ENCODE measurements at regions not wholly inside any gene's neighbourhood (a gene's known extent, or its start where the extent isn't known, plus 50 kb on each side); places are given as distances from the start of the nearest gene placed in this dataset.
A peak's percentile ranks its signal among the peaks of the same experiment; 100 is the strongest.
"Not testable (repeated sequence)": the region's sequence is repeated elsewhere in the genome, so short reads cannot be mapped to it uniquely, and the experiment has no call there.

- intact Hi-C loops (cut with DNase I), result no loop called here
- H3K27me3 ChIP-seq (ENCODE audit: control insufficient read depth, insufficient read depth), result no peaks in the 10 kb centered on the region
- H3K4me1 ChIP-seq (ENCODE audit: control insufficient read depth, insufficient read depth, low read length), result no peaks in the 10 kb centered on the region
- H3K4me3 ChIP-seq (ENCODE audit: low read length), result no peak overlapping the region
- no peak overlapping the region for H3K27ac ChIP-seq (ENCODE audit: low read length)
- DNase-seq, result no peak
- no peak for ATAC-seq
- WGBS, result 89% methylated on average over 4 of the region's 4 CpGs
- no peaks in the 10 kb centered on the region for H3K9me3 ChIP-seq (ENCODE audit: control insufficient read depth, low read length)
Measured at GRCh38 chr2:106277426-106277825, 83.3 kb upstream of the UXS1 start.

DNA sequence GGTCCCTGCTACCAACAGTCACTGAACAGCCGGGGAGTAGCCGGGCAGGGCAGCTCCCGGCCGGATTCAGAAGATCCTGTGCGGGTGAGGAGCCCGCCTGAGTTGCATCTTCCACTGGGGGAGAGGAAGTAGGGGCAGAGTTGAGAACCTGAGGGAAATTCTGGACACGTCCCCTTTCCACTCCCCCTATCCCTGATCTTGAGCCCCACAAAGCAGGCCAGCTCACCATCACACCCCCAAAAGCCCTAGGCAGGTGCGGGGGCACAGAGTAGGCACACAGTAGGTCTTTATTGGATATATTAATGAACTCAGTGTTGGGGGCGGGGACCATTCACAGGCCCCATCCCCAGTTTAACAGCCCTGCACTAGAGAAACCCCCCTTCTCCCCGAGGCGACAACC lies 81.9 kb upstream of the UXS1 start:
- Histone ChIP-seq H3K27me3 (ENCODE audit: control insufficient read depth, insufficient read depth) (no peaks in the 10 kb centered on the region), H3K4me3 (ENCODE audit: low read length) (no peak overlapping the region), H3K9me3 (ENCODE audit: control insufficient read depth, low read length) (no peaks in the 10 kb centered on the region), H3K27ac (ENCODE audit: low read length) (no peak overlapping the region), H3K4me1 (ENCODE audit: control insufficient read depth, insufficient read depth, low read length) (no peaks in the 10 kb centered on the region)
- DNase-seq (no peak), ATAC-seq (no peak)
- 95% methylated on average over 11 of the region's 11 CpGs for WGBS
- intact Hi-C loops (cut with DNase I), result no loop called here

- no peak overlapping the region for H3K27ac ChIP-seq (ENCODE audit: low read length)
- no peaks in the 10 kb centered on the region for H3K9me3 ChIP-seq (ENCODE audit: control insufficient read depth, low read length)
- DNase-seq (no peak), ATAC-seq (no peak)
- H3K4me3 ChIP-seq (ENCODE audit: low read length), result no peak overlapping the region
- WGBS, result 85% methylated on average over 7 of the region's 7 CpGs
- no peaks in the 10 kb centered on the region for H3K27me3 ChIP-seq (ENCODE audit: control insufficient read depth, insufficient read depth)
- intact Hi-C loops (cut with DNase I), result no loop called here
- peaks cover 2% of the 10 kb centered on the region for H3K4me1 ChIP-seq (ENCODE audit: control insufficient read depth, insufficient read depth, low read length)
Measured at GRCh38 chr2:106274668-106275067, 80.6 kb upstream of the UXS1 start.

- Histone ChIP-seq H3K27ac (ENCODE audit: low read length) (no peak overlapping the region), H3K27me3 (ENCODE audit: control insufficient read depth, insufficient read depth) (no peaks in the 10 kb centered on the region), H3K9me3 (ENCODE audit: control insufficient read depth, low read length) (no peaks in the 10 kb centered on the region), H3K4me1 (ENCODE audit: control insufficient read depth, insufficient read depth, low read length) (peaks cover 2% of the 10 kb centered on the region), H3K4me3 (ENCODE audit: low read length) (no peak overlapping the region)
- ATAC-seq (no peak), DNase-seq (no peak)
- intact Hi-C loops (cut with DNase I), result no loop called here
- 75% methylated on average over 7 of the region's 7 CpGs for WGBS
Measured at GRCh38 chr2:106272216-106272807, 78.2 kb upstream of the UXS1 start.

- Histone ChIP-seq H3K4me3 (ENCODE audit: low read length) (no peak overlapping the region), H3K27me3 (ENCODE audit: control insufficient read depth, insufficient read depth) (no peaks in the 10 kb centered on the region), H3K4me1 (ENCODE audit: control insufficient read depth, insufficient read depth, low read length) (peaks cover 2% of the 10 kb centered on the region), H3K27ac (ENCODE audit: low read length) (no peak overlapping the region), H3K9me3 (ENCODE audit: control insufficient read depth, low read length) (no peaks in the 10 kb centered on the region)
- intact Hi-C loops (cut with DNase I), result no loop called here
- peak; percentile 29 to 66 for ATAC-seq
- peak in 1 of 3 donors; percentile 50 for DNase-seq
- 72% methylated on average over 9 of the region's 9 CpGs for WGBS
Measured at GRCh38 chr2:106270471-106270891, 76.4 kb upstream of the UXS1 start.

GRCh38 chr2:106269591-106270291 lies 75.6 kb upstream of the UXS1 start:
- Histone ChIP-seq H3K9me3 (ENCODE audit: control insufficient read depth, low read length) (no peaks in the 10 kb centered on the region), H3K4me3 (ENCODE audit: low read length) (peak overlapping the region; percentile 25), H3K4me1 (ENCODE audit: control insufficient read depth, insufficient read depth, low read length) (peaks cover 2% of the 10 kb centered on the region), H3K27me3 (ENCODE audit: control insufficient read depth, insufficient read depth) (no peaks in the 10 kb centered on the region), H3K27ac (ENCODE audit: low read length) (no peak overlapping the region)
- intact Hi-C loops (cut with DNase I), result no loop called here
- DNase-seq, result peak; percentile 28 to 69 (median 66)
- WGBS, result 9% methylated on average over 44 of the region's 44 CpGs
- ATAC-seq, result peak; percentile 80 to 87

- Histone ChIP-seq H3K9me3 (ENCODE audit: control insufficient read depth, low read length) (no peaks in the 10 kb centered on the region), H3K27me3 (ENCODE audit: control insufficient read depth, insufficient read depth) (no peaks in the 10 kb centered on the region), H3K4me3 (ENCODE audit: low read length) (no peak overlapping the region), H3K27ac (ENCODE audit: low read length) (no peak overlapping the region), H3K4me1 (ENCODE audit: control insufficient read depth, insufficient read depth, low read length) (peaks cover 2% of the 10 kb centered on the region)
- no peak for ATAC-seq
- intact Hi-C loops (cut with DNase I), result no loop called here
- no peak for DNase-seq
- 64% methylated on average over 4 of the region's 4 CpGs for WGBS
Measured at GRCh38 chr2:106267997-106268396, 73.9 kb upstream of the UXS1 start.

DNA sequence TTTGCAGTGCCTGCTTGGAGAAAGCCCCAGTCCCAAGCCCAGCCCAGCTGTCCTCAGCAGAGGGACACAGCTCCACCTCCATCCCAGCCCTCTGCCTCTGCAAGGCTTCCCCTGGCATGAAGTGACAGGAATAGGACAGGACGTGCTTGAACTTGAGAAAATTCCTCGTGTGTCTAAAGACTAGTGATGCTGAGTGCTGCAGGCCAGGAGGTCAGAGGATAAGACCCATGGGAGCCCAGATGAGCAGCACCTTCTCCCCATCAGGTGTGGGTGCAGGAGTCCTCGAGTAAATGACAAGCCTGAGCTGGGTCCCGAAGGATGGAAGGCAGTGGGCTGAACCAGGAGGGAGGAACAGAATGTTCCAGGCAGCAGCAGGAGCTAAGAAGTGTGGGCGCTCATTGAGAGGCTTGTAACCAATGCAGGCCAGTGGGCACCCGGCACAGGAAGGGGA lies 67.8 kb upstream of the UXS1 start:
- H3K27me3 ChIP-seq (ENCODE audit: control insufficient read depth, insufficient read depth), result no peaks in the 10 kb centered on the region
- H3K4me1 ChIP-seq (ENCODE audit: control insufficient read depth, insufficient read depth, low read length), result no peaks in the 10 kb centered on the region
- no peak for DNase-seq
- 41% methylated on average over 6 of the region's 6 CpGs for WGBS
- H3K9me3 ChIP-seq (ENCODE audit: control insufficient read depth, low read length), result no peaks in the 10 kb centered on the region
- intact Hi-C loops (cut with DNase I), result no loop called here
- no peak for ATAC-seq
- no peak overlapping the region for H3K4me3 ChIP-seq (ENCODE audit: low read length)
- no peak overlapping the region for H3K27ac ChIP-seq (ENCODE audit: low read length)

DNA sequence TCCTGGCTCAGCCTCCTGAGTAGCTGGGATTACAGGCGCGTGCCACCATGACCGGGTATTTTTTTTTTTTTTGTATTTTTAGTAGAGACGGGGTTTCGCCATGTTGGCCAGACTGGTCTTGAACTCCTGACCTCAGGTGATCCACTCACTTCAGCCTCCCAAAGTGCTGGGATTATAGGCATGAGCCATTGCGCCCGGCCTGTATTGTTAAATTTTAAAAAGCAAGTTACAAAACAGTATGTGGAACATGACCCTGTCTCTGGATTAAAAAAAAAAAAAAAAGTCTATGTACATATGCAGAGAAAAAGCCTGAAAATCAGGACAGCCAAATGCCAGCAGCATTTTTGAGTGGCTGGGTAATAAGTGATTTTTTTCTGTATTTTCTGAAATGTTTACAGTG lies 64.8 kb upstream of the UXS1 start:
- intact Hi-C loops (cut with DNase I); H3K27me3 ChIP-seq (ENCODE audit: control insufficient read depth, insufficient read depth); DNase-seq; H3K27ac ChIP-seq (ENCODE audit: low read length); ATAC-seq; H3K4me1 ChIP-seq (ENCODE audit: control insufficient read depth, insufficient read depth, low read length); H3K9me3 ChIP-seq (ENCODE audit: control insufficient read depth, low read length); H3K4me3 ChIP-seq (ENCODE audit: low read length): not testable (repeated sequence)
- WGBS, result 94% methylated on average over 7 of the region's 7 CpGs

- Histone ChIP-seq H3K4me1 (ENCODE audit: control insufficient read depth, insufficient read depth, low read length) (no peaks in the 10 kb centered on the region), H3K9me3 (ENCODE audit: control insufficient read depth, low read length) (no peaks in the 10 kb centered on the region), H3K27me3 (ENCODE audit: control insufficient read depth, insufficient read depth) (no peaks in the 10 kb centered on the region), H3K27ac (ENCODE audit: low read length) (no peak overlapping the region), H3K4me3 (ENCODE audit: low read length) (no peak overlapping the region)
- no peak for DNase-seq
- ATAC-seq, result no peak
- 81% methylated on average over 3 of the region's 3 CpGs for WGBS
- intact Hi-C loops (cut with DNase I), result no loop called here
Measured at GRCh38 chr2:106257830-106258229, 63.7 kb upstream of the UXS1 start.

DNA sequence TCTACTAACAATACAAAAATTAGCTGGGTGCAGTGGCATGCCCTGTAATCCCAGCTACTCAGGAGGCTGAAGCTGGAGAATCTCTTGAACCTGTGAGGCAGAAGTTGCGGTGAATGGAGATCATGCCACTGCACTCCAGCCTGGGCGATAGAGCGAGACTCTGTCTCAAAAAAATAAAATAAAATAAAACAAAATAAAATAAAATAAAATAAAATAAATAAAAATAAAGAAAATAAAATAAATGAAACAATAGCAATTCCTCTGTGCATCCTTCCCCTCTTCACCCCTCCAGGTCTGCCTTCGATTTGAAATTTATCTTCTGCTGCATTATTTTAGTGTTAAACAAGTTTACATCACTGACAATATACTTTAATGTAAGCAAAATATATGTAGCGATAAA lies 63.0 kb upstream of the UXS1 start:
- no peaks in the 10 kb centered on the region for H3K9me3 ChIP-seq (ENCODE audit: control insufficient read depth, low read length)
- DNase-seq (no peak), ATAC-seq (no peak)
- intact Hi-C loops (cut with DNase I), result no loop called here
- no peak overlapping the region for H3K4me3 ChIP-seq (ENCODE audit: low read length)
- 93% methylated on average over 5 of the region's 5 CpGs for WGBS
- H3K27me3 ChIP-seq (ENCODE audit: control insufficient read depth, insufficient read depth), result no peaks in the 10 kb centered on the region
- no peak overlapping the region for H3K27ac ChIP-seq (ENCODE audit: low read length)
- H3K4me1 ChIP-seq (ENCODE audit: control insufficient read depth, insufficient read depth, low read length), result no peaks in the 10 kb centered on the region

Measured in right cardiac atrium (tissue), 5 donors.